ENCODE measurements at regions not wholly inside any gene's neighbourhood (a gene's known extent, or its start where the extent isn't known, plus 50 kb on each side); places are given as distances from the start of the nearest gene placed in this dataset.

GRCh38 chr2:214631406-214631805 lies 178.1 kb downstream of the BARD1 start:
- no peak for DNase-seq (ENCODE audit: low spot score)
- TF ChIP-seq CTCF (IDR thresholded peaks at IDR 0.05; ENCODE audit: borderline replicate concordance, control extremely low read depth, extremely low read depth, insufficient read depth, missing control alignments): no peak
- in situ Hi-C loops (cut with MboI; ENCODE audit: low sequenced_read_pairs, unreplicated experiment): no loop called here

- no peak for TF ChIP-seq CTCF (IDR thresholded peaks at IDR 0.05; ENCODE audit: borderline replicate concordance, control extremely low read depth, extremely low read depth, insufficient read depth, missing control alignments)
- no peak for DNase-seq (ENCODE audit: low spot score)
- in situ Hi-C loops (cut with MboI; ENCODE audit: low sequenced_read_pairs, unreplicated experiment): no loop called here
Measured at GRCh38 chr2:214630402-214631045, 179.0 kb downstream of the BARD1 start.

GRCh38 chr2:214629875-214630274 lies 179.6 kb downstream of the BARD1 start:
- no peak for TF ChIP-seq CTCF (IDR thresholded peaks at IDR 0.05; ENCODE audit: borderline replicate concordance, control extremely low read depth, extremely low read depth, insufficient read depth, missing control alignments)
- DNase-seq (ENCODE audit: low spot score): no peak
- in situ Hi-C loops (cut with MboI; ENCODE audit: low sequenced_read_pairs, unreplicated experiment): no loop called here
